ENCODE measurements at regions not wholly inside any gene's neighbourhood (a gene's known extent, or its start where the extent isn't known, plus 50 kb on each side); places are given as distances from the start of the nearest gene placed in this dataset.

GRCh38 chr21:16072737-16073136 is 343.0 kb downstream of the USP25 start:
- DNase-seq (ENCODE audit: low spot score) = no peak

DNA sequence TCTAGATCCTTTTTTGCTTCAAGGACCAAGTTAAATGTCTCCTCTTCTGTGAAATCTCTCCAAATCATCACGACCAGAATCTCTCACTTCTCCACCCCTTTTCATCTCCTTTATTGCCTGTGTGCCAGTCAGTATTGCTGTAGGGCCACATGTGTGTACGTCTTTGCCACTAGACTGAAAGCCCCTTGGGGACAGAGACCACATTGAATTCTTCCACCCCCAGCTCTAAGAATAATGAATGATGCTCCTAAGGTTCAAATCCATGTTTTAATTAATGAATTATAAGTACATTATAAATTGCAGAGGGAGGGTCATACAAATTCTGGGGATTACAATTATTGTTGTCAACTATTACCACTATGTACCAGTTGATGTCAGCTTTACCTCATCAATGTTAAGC is 343.8 kb downstream of the USP25 start:
- DNase-seq (ENCODE audit: low spot score) = no peak

GRCh38 chr21:16074950-16075489 is 345.2 kb downstream of the USP25 start:
- no peak for DNase-seq (ENCODE audit: low spot score)

DNA sequence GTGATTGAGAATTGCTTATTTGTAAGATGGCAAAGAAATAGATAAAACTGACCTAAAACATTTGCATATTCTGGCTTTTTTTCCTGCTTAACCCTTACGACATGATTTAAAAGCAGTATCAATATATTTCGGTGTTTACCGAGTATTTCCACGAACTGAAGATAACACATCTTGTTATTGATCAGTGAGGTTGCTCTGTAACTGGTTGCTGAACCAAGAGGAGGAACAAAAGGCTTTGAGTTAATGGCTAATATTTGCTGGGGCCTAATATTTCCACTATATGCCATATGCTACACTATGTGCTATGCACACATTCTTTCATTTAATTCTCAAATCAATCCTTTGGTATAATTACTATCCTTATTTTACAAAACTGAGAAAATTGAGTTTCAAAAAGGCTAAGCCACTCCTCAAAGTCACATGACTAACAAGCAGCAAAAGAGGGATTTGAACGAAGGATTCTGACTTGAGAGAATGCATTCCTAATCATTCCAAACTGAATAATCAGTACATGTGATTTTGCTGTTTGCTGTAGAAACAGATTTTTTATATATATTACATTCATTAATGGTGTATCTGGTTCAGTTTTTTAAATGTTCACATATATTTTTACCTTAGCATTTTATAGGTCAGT is 346.0 kb downstream of the USP25 start:
- no peak for DNase-seq (ENCODE audit: low spot score)

GRCh38 chr21:16076465-16076864 is 346.7 kb downstream of the USP25 start:
- no peak for DNase-seq (ENCODE audit: low spot score)

DNA sequence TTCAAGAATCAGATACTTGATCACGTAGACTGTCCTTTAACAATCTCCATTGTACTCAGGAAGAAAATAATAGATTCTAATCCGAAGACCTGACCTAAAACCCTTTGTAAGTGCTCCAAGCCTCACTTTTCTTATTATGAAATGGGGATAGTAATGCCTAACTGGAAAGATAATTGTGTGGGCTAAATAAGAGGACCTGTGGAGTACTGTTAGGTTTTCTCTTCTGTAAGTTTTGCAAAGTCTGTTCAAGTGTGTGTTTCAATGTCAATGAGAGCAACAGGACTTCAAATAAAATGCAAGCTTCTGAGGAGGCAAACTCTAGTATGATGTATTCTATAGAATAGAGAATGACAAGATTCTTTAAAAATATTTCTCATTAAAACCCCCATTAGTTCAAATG is 348.6 kb downstream of the USP25 start:
- DNase-seq (ENCODE audit: low spot score) = no peak

- no peak for DNase-seq (ENCODE audit: low spot score)
Measured at GRCh38 chr21:16079830-16080229, 350.0 kb downstream of the USP25 start.

DNA sequence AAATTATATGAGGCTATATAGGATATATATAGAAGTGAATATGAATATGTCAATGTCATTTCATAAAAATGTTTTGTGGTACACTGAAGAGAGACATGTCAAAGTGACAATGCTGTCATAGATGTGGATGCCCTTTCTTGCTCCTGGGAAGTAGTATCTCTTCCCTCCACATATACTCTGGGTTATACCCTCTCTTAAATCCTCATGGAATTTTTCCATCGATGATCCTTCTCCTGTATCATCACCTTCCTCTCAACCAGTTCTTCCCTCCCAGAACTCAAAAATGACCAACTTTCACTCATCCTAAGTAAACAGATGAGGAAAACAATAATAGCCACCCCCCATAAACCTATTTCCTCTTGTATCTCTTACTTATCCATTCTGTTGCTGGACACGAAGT is 351.5 kb downstream of the USP25 start:
- no peak for DNase-seq (ENCODE audit: low spot score)

- no peak for DNase-seq (ENCODE audit: low spot score)
Measured at GRCh38 chr21:16082038-16082816, 352.4 kb downstream of the USP25 start.

GRCh38 chr21:16084776-16085364 is 355.1 kb downstream of the USP25 start:
- no peak for DNase-seq (ENCODE audit: low spot score)

DNA sequence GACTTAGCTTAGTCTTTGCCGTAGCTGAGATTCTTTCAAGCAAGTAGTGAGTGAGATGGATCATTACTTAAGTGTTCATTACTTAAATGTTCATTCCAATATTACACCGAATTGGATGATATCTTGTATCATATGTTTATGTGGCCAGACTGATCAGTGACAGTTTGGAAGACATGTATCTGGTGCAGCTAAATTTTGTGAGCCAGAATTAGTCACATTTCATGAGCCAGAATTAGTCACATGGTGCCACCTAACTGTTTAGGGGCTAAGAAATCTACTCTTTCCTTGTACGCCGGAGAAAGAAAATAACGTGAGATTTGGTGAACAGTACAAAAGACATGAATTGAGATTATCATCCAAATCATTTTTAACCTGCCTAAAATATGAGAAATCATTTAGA is 355.6 kb downstream of the USP25 start:
- no peak for DNase-seq (ENCODE audit: low spot score)

- DNase-seq (ENCODE audit: low spot score) = no peak
Measured at GRCh38 chr21:16086121-16086520, 356.3 kb downstream of the USP25 start.

GRCh38 chr21:16086936-16087335 is 357.2 kb downstream of the USP25 start:
- no peak for DNase-seq (ENCODE audit: low spot score)

- no peak for DNase-seq (ENCODE audit: low spot score)
Measured at GRCh38 chr21:16087523-16087922, 357.7 kb downstream of the USP25 start.

- DNase-seq (ENCODE audit: low spot score) = no peak
Measured at GRCh38 chr21:16088056-16088455, 358.3 kb downstream of the USP25 start.

DNA sequence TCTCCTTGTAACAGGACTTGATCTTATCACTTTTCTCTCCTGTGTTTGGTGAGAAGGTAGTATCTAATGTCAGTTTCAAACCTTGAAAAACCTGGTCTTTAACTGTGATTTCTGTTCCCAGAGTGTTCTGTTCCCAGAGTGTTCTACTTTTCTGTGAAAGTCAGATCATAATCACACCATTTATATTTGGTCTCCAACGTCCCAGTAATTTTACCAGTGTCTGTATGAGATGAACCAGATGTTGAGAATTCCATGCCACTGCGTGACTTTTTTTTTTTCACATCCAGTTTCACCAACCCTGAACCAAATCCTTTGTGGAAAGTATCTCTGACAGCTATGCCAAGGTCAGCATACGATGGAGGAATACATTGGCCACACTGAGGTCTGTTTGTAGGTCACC is 365.2 kb downstream of the USP25 start:
- no peak for DNase-seq (ENCODE audit: low spot score)

DNA sequence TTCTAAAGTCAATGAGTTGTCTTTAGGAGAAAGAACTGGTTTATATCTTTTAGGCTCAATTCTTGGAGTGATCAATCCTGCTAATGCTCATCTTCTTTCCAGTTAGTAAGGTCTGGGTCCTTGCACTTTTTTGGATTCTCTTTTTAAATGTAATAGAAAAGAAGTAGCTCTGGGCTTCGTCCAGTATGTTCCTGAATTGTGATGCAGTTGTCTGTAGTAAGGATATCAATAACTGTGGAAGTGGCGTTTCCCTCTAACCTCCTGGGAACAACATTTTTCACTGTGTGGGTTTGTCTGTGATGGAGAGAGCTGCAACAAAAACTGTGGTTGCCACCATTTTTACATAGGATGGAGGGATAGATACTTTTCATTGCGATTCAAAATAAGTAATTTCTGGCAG is 367.2 kb downstream of the USP25 start:
- no peak for DNase-seq (ENCODE audit: low spot score)

GRCh38 chr21:16102113-16102512 is 372.3 kb downstream of the USP25 start:
- DNase-seq (ENCODE audit: low spot score) = no peak

DNA sequence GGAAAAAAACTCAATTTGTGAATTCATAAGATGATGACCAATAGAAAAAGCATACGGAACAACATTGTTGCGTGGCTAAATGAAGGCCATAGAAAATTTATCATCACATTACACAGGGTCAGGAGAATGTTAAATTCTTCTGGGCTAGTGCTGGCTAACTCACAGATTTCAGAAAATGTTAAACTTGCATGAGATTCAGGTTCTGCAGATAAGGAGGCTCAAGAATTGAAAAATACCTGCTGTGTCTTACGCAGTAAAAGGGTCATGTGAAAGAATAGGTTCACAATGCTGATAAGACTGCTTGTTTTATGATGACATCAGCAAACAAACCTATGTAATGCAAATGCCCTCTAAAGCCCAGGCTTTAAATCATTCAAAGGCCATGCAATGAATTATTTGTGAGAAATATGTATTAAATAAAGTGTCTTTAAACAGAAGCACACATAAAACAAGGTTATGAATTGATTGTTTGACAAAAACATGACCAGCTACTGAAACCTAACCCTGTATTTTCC is 378.8 kb downstream of the USP25 start:
- no peak for DNase-seq (ENCODE audit: low spot score)

- DNase-seq (ENCODE audit: low spot score) = no peak
Measured at GRCh38 chr21:16113052-16113715, 383.4 kb downstream of the USP25 start.

DNA sequence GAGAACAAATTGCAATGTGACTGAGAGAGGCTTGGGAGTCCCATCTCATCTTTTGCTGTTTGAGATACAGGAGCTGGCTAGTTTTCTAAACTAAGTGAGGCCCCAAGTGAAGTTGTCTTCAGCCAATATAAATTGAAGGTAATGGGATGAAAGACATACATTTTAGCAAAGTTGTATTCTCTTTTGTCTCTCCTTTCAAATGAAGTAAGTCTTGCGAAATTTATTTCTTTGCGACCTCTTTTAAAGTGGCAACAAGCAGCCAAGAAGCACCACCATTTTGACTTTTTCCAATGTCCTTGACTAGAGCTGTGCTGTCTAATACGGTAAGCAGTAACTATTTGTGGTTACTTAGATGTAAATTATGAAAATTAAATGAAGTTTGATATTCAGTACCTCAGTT is 385.7 kb downstream of the USP25 start:
- no peak for DNase-seq (ENCODE audit: low spot score)

- DNase-seq (ENCODE audit: low spot score) = no peak
Measured at GRCh38 chr21:16116069-16116468, 386.3 kb downstream of the USP25 start.

All from D341Med (cell line).